Trophoblast cell (in vitro differentiated cells and primary cell): ENCODE measurements at regions not wholly inside any gene's neighbourhood (a gene's known extent, or its start where the extent isn't known, plus 50 kb on each side); places are given as distances from the start of the nearest gene placed in this dataset.

ENCODE experiments used
- DNase-seq, 2 donors: peaks; one replicate each; pipeline ENCODE4 v3.0.0-alpha.2; 2016
- H2AFZ ChIP-seq: 2 replicates; pipeline ENCODE4 v1.6.1; 2013; ENCODE audit warnings: low read length, moderate library complexity, mild to moderate bottlenecking; ENCODE audit not compliant: insufficient read depth, poor library complexity
- H2AK5ac ChIP-seq: 2 replicates; pipeline ENCODE4 v1.6.1; 2013; ENCODE audit warnings: mild to moderate bottlenecking, low read length
- H2BK120ac ChIP-seq: 2 replicates; pipeline ENCODE4 v1.6.1; 2013; ENCODE audit warnings: low read length, mild to moderate bottlenecking, moderate library complexity; ENCODE audit not compliant: insufficient read depth, poor library complexity
- H2BK12ac ChIP-seq: 2 replicates; pipeline ENCODE4 v1.6.1; 2013; ENCODE audit warnings: mild to moderate bottlenecking, low read length, moderate library complexity
- H2BK5ac ChIP-seq: 2 replicates; pipeline ENCODE4 v1.6.1; 2013; ENCODE audit warnings: low read length, low read depth, moderate library complexity, mild to moderate bottlenecking; ENCODE audit not compliant: poor library complexity
- H3K14ac ChIP-seq: 2 replicates; pipeline ENCODE4 v1.6.1; 2013; ENCODE audit warnings: mild to moderate bottlenecking, low read length
- H3K18ac ChIP-seq: 2 replicates; pipeline ENCODE4 v1.6.1; 2013; ENCODE audit warnings: mild to moderate bottlenecking, low read length
- H3K23ac ChIP-seq: 2 replicates; pipeline ENCODE4 v1.6.1; 2013; ENCODE audit warnings: low read length
- H3K27ac ChIP-seq: 2 replicates; pipeline ENCODE4 v1.5.1; 2013; ENCODE audit warnings: low read depth, mild to moderate bottlenecking, inconsistent platforms, low read length, moderate library complexity
- H3K27me3 ChIP-seq: 2 replicates; pipeline ENCODE4 v1.6.1; 2013; ENCODE audit warnings: inconsistent platforms, mild to moderate bottlenecking, low read length, moderate library complexity; ENCODE audit not compliant: insufficient read depth
- H3K36me3 ChIP-seq, 2 experiments: 1 replicate in 1 of 2; 2 replicates in 1 of 2; pipeline ENCODE4 v1.6.1; 2013; ENCODE audit warnings: low read length in 2 of 2, mild to moderate bottlenecking in 2 of 2, moderate library complexity in 1 of 2; ENCODE audit not compliant: insufficient read depth in 2 of 2, control insufficient read depth in 1 of 2
- H3K4ac ChIP-seq: 2 replicates; pipeline ENCODE4 v1.6.1; 2013; ENCODE audit warnings: low read depth, mild to moderate bottlenecking, low read length, moderate library complexity
- H3K4me1 ChIP-seq, 2 experiments: 1 replicate in 1 of 2; 2 replicates in 1 of 2; pipeline ENCODE4 v1.6.1; 2013; ENCODE audit warnings: low read length in 2 of 2, mild to moderate bottlenecking in 2 of 2, moderate library complexity in 1 of 2; ENCODE audit not compliant: insufficient read depth in 2 of 2, control insufficient read depth in 1 of 2
- H3K4me2 ChIP-seq: 2 replicates; pipeline ENCODE4 v1.6.1; 2013; ENCODE audit warnings: inconsistent platforms, mild to moderate bottlenecking, low read length, moderate library complexity
- H3K4me3 ChIP-seq: 2 replicates; pipeline ENCODE4 v1.5.1; 2013; ENCODE audit warnings: mild to moderate bottlenecking, low read depth, low read length, inconsistent platforms
- H3K79me1 ChIP-seq: one replicate; pipeline ENCODE4 v1.6.1; 2013; ENCODE audit warnings: low read length
- H3K79me2 ChIP-seq: 2 replicates; pipeline ENCODE4 v1.6.1; 2013; ENCODE audit warnings: low read length, mild to moderate bottlenecking; ENCODE audit not compliant: control insufficient read depth, insufficient read depth, poor library complexity
- H3K9ac ChIP-seq: 2 replicates; pipeline ENCODE4 v1.6.1; 2013; ENCODE audit warnings: mild to moderate bottlenecking, low read length
- H3K9me3 ChIP-seq: 2 replicates; pipeline ENCODE4 v1.6.1; 2013; ENCODE audit warnings: low read depth, mild to moderate bottlenecking, control low read depth, inconsistent platforms, low read length; ENCODE audit not compliant: insufficient read depth
- H4K12ac ChIP-seq: 2 replicates; pipeline ENCODE4 v1.6.1; 2013; ENCODE audit warnings: low read depth, mild to moderate bottlenecking, low read length, moderate library complexity
- H4K8ac ChIP-seq: 2 replicates; pipeline ENCODE4 v1.6.1; 2013; ENCODE audit warnings: low read depth, mild to moderate bottlenecking, low read length, moderate library complexity
- H4K91ac ChIP-seq: one replicate; pipeline ENCODE4 v1.6.1; 2013; ENCODE audit warnings: low read depth, mild to moderate bottlenecking, low read length, moderate library complexity
- WGBS: extraction: QIAGEN DNeasy Blood & Tissue Kit; methylation state at CpG from one replicate; pipeline ENCODE4 v1.1.7; 2013; ENCODE audit warnings: missing lambda C conversion rate; ENCODE audit not compliant: insufficient read length, insufficient coverage; ENCODE audit errors: extremely low coverage; 5-methylcytosine and 5-hydroxymethylcytosine counted together

- H2BK5ac ChIP-seq = no peak overlapping the region
- no peak overlapping the region for H3K4ac ChIP-seq
- no peaks in the 10 kb centered on the region for H3K79me1 ChIP-seq
- H3K14ac ChIP-seq = no peak overlapping the region
- no peaks in the 10 kb centered on the region for H3K79me2 ChIP-seq
- no peaks in the 10 kb centered on the region for H3K27me3 ChIP-seq
- H4K91ac ChIP-seq = no peak overlapping the region
- H3K9me3 ChIP-seq = no peaks in the 10 kb centered on the region
- H2BK12ac ChIP-seq = no peak overlapping the region
- H4K8ac ChIP-seq = no peak overlapping the region
- no peak overlapping the region for H2BK120ac ChIP-seq
- H4K12ac ChIP-seq = no peak overlapping the region
- H2AFZ ChIP-seq = no peak overlapping the region
- DNase-seq = no peak
- no peak overlapping the region for H3K27ac ChIP-seq
- H3K23ac ChIP-seq = no peak overlapping the region
- H3K18ac ChIP-seq = no peak overlapping the region
- no peak overlapping the region for H3K9ac ChIP-seq
- H3K36me3 ChIP-seq = no peaks in the 10 kb centered on the region
- no peaks in the 10 kb centered on the region for H3K4me1 ChIP-seq
- H2AK5ac ChIP-seq = no peak overlapping the region
- no peak overlapping the region for H3K4me2 ChIP-seq
- no peak overlapping the region for H3K4me3 ChIP-seq
Observed at GRCh38 chr3:168307893-168308292, 212.2 kb upstream of the GOLIM4 start.

GRCh38 chr3:168295027-168295426 is 199.3 kb upstream of the GOLIM4 start:
- Histone ChIP-seq H3K4me1 (no peaks in the 10 kb centered on the region), H4K91ac (no peak overlapping the region), H2BK5ac (no peak overlapping the region), H3K79me1 (no peaks in the 10 kb centered on the region), H4K8ac (no peak overlapping the region), H3K4ac (no peak overlapping the region), H3K18ac (no peak overlapping the region), H3K36me3 (no peaks in the 10 kb centered on the region), H2AFZ (no peak overlapping the region), H2BK120ac (no peak overlapping the region), H2BK12ac (no peak overlapping the region), H3K4me3 (no peak overlapping the region), H3K27ac (no peak overlapping the region), H3K9me3 (no peaks in the 10 kb centered on the region), H3K23ac (no peak overlapping the region), H3K9ac (no peak overlapping the region), H3K4me2 (no peak overlapping the region), H3K79me2 (no peaks in the 10 kb centered on the region), H4K12ac (no peak overlapping the region), H3K14ac (no peak overlapping the region), H2AK5ac (no peak overlapping the region), H3K27me3 (no peaks in the 10 kb centered on the region)
- no peak for DNase-seq
- no CpG with 5 or more reads among the region's 1 CpG for WGBS

DNA sequence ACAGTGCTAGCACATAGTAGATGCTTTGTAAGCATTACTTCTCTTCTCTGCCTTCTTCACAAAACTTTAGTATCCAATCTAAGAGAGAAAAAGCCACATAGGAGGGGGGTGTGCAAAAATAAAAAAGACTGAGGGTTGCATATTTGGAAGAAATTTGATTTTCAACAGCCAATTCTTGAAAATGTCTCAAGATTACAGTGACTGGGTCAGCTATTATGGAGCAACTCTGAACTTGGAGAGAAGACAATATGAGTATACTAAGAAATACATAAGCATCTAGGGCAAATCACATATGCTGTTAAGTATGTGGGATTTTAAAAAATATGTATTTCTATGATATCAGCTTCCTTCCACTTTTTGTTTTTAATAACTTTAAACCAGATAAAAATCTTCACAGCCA is 196.6 kb upstream of the GOLIM4 start:
- H2BK5ac ChIP-seq = no peak overlapping the region
- no peak overlapping the region for H2AK5ac ChIP-seq
- no peaks in the 10 kb centered on the region for H3K9me3 ChIP-seq
- H2AFZ ChIP-seq = no peak overlapping the region
- H3K79me2 ChIP-seq = no peaks in the 10 kb centered on the region
- H3K27me3 ChIP-seq = no peaks in the 10 kb centered on the region
- H3K4me2 ChIP-seq = no peak overlapping the region
- no peak overlapping the region for H4K91ac ChIP-seq
- no peak overlapping the region for H2BK120ac ChIP-seq
- H3K14ac ChIP-seq = no peak overlapping the region
- H4K8ac ChIP-seq = no peak overlapping the region
- no peak overlapping the region for H2BK12ac ChIP-seq
- no peaks in the 10 kb centered on the region for H3K4me1 ChIP-seq
- no peak overlapping the region for H3K23ac ChIP-seq
- H4K12ac ChIP-seq = no peak overlapping the region
- no peaks in the 10 kb centered on the region for H3K36me3 ChIP-seq
- H3K79me1 ChIP-seq = no peaks in the 10 kb centered on the region
- no peak overlapping the region for H3K4me3 ChIP-seq
- no peak overlapping the region for H3K9ac ChIP-seq
- no peak overlapping the region for H3K4ac ChIP-seq
- DNase-seq = no peak
- no peak overlapping the region for H3K27ac ChIP-seq
- no peak overlapping the region for H3K18ac ChIP-seq

GRCh38 chr3:168289471-168290008 is 193.8 kb upstream of the GOLIM4 start:
- Histone ChIP-seq H3K79me2 (no peaks in the 10 kb centered on the region), H2AK5ac (no peak overlapping the region), H4K8ac (no peak overlapping the region)

More at GRCh38 chr3:168289471-168290008, 193.8 kb upstream of the GOLIM4 start:
- Histone ChIP-seq H3K27me3 (no peaks in the 10 kb centered on the region), H4K12ac (no peak overlapping the region), H3K4me3 (no peak overlapping the region), H4K91ac (no peak overlapping the region), H3K23ac (no peak overlapping the region), H2BK5ac (no peak overlapping the region), H3K79me1 (no peaks in the 10 kb centered on the region), H3K27ac (no peak overlapping the region), H2AFZ (no peak overlapping the region), H2BK120ac (no peak overlapping the region), H3K9me3 (no peaks in the 10 kb centered on the region), H3K36me3 (no peaks in the 10 kb centered on the region), H3K4ac (no peak overlapping the region), H3K18ac (no peak overlapping the region), H2BK12ac (no peak overlapping the region), H3K4me1 (no peaks in the 10 kb centered on the region), H3K4me2 (no peak overlapping the region), H3K9ac (no peak overlapping the region), H3K14ac (no peak overlapping the region)
- no peak for DNase-seq
- no CpG with 5 or more reads among the region's 4 CpGs for WGBS
